ENCODE measurements at regions not wholly inside any gene's neighbourhood (a gene's known extent, or its start where the extent isn't known, plus 50 kb on each side); places are given as distances from the start of the nearest gene placed in this dataset.

- TF ChIP-seq EZH2 (IDR thresholded peaks at IDR 0.05; ENCODE audit: insufficient read depth, poor library complexity, severe bottlenecking) (no peak), EZH2phosphoT487 (IDR thresholded peaks at IDR 0.05; ENCODE audit: insufficient read depth, low read depth) (no peak)
These were observed 265.9 kb downstream of the GLRX3 start for GRCh38 chr10:130401860-130402765.

Measured in GM23248 (cell line).